ENCODE measurements at regions not wholly inside any gene's neighbourhood (a gene's known extent, or its start where the extent isn't known, plus 50 kb on each side); places are given as distances from the start of the nearest gene placed in this dataset.

DNA sequence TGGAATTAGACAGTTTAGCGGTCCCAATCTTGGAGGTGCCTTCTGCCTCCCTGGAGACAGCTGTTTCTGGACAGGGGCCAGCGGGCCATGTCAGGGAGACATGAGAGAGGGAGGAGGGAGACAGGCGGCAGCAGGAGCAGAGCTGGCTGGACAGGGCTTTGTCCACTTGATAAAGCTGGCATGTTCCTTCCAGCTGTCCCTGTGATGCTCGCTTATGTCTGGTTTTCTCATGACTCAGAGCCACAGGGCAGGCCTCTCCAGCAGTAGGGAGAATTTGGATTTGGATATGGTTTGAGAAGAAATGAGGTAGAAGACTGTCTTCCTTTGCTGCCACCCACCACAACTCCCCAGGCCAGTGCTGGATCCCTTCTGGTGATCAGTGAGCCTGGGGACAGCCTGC is 51.7 kb upstream of the SORCS3 start (continued):
- TF ChIP-seq, protein P1, sequence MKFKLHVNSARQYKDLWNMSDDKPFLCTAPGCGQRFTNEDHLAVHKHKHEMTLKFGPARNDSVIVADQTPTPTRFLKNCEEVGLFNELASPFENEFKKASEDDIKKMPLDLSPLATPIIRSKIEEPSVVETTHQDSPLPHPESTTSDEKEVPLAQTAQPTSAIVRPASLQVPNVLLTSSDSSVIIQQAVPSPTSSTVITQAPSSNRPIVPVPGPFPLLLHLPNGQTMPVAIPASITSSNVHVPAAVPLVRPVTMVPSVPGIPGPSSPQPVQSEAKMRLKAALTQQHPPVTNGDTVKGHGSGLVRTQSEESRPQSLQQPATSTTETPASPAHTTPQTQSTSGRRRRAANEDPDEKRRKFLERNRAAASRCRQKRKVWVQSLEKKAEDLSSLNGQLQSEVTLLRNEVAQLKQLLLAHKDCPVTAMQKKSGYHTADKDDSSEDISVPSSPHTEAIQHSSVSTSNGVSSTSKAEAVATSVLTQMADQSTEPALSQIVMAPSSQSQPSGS (IDR thresholded peaks at IDR 0.05; ENCODE audit: low read length), result no peak
- TF ChIP-seq EZH2 (IDR thresholded peaks at IDR 0.05; ENCODE audit: low read depth, low read length, severe bottlenecking) (no peak), SIRT6 (IDR thresholded peaks at IDR 0.05; ENCODE audit: low read length) (no peak), ZNF274 (IDR thresholded peaks at IDR 0.05; ENCODE audit: borderline replicate concordance, extremely low read depth, low read length) (no peak)
